ENCODE measurements at regions not wholly inside any gene's neighbourhood (a gene's known extent, or its start where the extent isn't known, plus 50 kb on each side); places are given as distances from the start of the nearest gene placed in this dataset.

- no peak for TF ChIP-seq YY1 (IDR thresholded peaks at IDR 0.05; ENCODE audit: insufficient read depth, insufficient read length)
- TF ChIP-seq ZNF274 (IDR thresholded peaks at IDR 0.05; ENCODE audit: low read depth, low read length) = no peak
These were observed 191.3 kb upstream of the RAI14 start for GRCh38 chr5:34464829-34465228.

Data from NT2/D1 (cell line).